A204.1 (cell line): ENCODE measurements at regions not wholly inside any gene's neighbourhood (a gene's known extent, or its start where the extent isn't known, plus 50 kb on each side); places are given as distances from the start of the nearest gene placed in this dataset.

ENCODE experiments used
- FAIRE-seq: peaks from 2 replicates; lab custom pipeline; 2012; peaks lifted over from hg19 to GRCh38; lab: Jason Lieb, UNC

GRCh38 chr3:130841357-130841756 is 52.5 kb upstream of the ATP2C1 start:
- no peak for FAIRE-seq

- FAIRE-seq: no peak
These were observed 50.4 kb upstream of the ATP2C1 start for GRCh38 chr3:130843441-130843840.
